Memory B cell (primary cell): ENCODE measurements at regions not wholly inside any gene's neighbourhood (a gene's known extent, or its start where the extent isn't known, plus 50 kb on each side); places are given as distances from the start of the nearest gene placed in this dataset.

Source experiments
- ATAC-seq: fragments of 150-1000 bp; cut with Tn5 transposase; 2 replicates; pipeline ENCODE4 v1.10.0; 2021; ENCODE audit warnings: low read depth, mild to moderate bottlenecking, moderate library complexity
- DNase-seq, 2 donors: peaks; one replicate each; pipeline ENCODE4 v3.0.0; 2022; ENCODE audit warnings: low spot score in 2 of 2
- H3K27ac Mint-ChIP-seq: one replicate; pipeline ENCODE4 v1.8.0; 2022; ENCODE audit warnings: mild to moderate bottlenecking, moderate library complexity, mixed read lengths
- H3K27me3 Mint-ChIP-seq: one replicate; pipeline ENCODE4 v1.8.0; 2022; ENCODE audit warnings: mixed read lengths
- H3K36me3 Mint-ChIP-seq: one replicate; pipeline ENCODE4 v1.8.0; 2022; ENCODE audit warnings: mild to moderate bottlenecking, mixed read lengths
- H3K4me1 Mint-ChIP-seq: one replicate; pipeline ENCODE4 v1.8.0; 2022; ENCODE audit warnings: mixed read lengths
- H3K4me3 Mint-ChIP-seq: one replicate; pipeline ENCODE4 v1.8.0; 2022; ENCODE audit warnings: mild to moderate bottlenecking, moderate library complexity, mixed read lengths
- H3K9me3 Mint-ChIP-seq: one replicate; pipeline ENCODE4 v1.8.0; 2022; ENCODE audit warnings: mixed read lengths

- no peak for DNase-seq
- Mint-ChIP-seq H3K9me3 (no peaks in the 10 kb centered on the region), H3K4me1 (no peaks in the 10 kb centered on the region), H3K36me3 (no peaks in the 10 kb centered on the region), H3K27ac (no peak overlapping the region), H3K27me3 (peaks cover 4% of the 10 kb centered on the region), H3K4me3 (no peak overlapping the region)
- ATAC-seq: no peak
Measured at GRCh38 chr3:150165396-150166094, 194.8 kb upstream of the PFN2 start.

GRCh38 chr3:150161011-150161410 is 190.3 kb upstream of the PFN2 start:
- Mint-ChIP-seq H3K4me1 (no peaks in the 10 kb centered on the region), H3K36me3 (no peaks in the 10 kb centered on the region), H3K27ac (no peak overlapping the region), H3K9me3 (peaks cover 4% of the 10 kb centered on the region), H3K4me3 (no peak overlapping the region), H3K27me3 (peaks cover 6% of the 10 kb centered on the region)
- ATAC-seq (no peak), DNase-seq (no peak)

- ATAC-seq (no peak), DNase-seq (no peak)
- H3K9me3 Mint-ChIP-seq: peaks cover 4% of the 10 kb centered on the region
- no peaks in the 10 kb centered on the region for H3K36me3 Mint-ChIP-seq
- no peak overlapping the region for H3K27ac Mint-ChIP-seq
- no peak overlapping the region for H3K4me3 Mint-ChIP-seq
- peaks cover 4% of the 10 kb centered on the region for H3K27me3 Mint-ChIP-seq
- H3K4me1 Mint-ChIP-seq: no peaks in the 10 kb centered on the region
Measured at GRCh38 chr3:150158943-150159625, 188.4 kb upstream of the PFN2 start.

DNA sequence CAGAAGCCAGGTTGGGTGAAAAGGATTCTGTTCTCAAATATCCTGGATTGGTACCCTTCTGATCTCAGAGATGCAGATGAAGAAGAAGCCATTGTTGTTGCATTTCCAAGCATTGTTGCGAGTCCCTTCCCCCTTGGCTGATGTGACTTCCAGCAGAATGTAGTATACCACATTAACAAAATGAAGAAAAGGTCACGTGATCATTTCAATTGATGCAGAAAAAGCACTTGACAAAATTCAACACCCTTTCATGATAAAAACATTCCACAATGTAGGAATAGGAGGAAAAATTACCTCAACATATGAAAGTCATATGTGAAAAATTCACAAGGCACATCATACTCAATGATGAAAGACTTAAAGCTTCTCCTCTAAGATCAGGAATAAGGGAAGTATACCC is 181.9 kb upstream of the PFN2 start:
- DNase-seq (no peak), ATAC-seq (no peak)
- Mint-ChIP-seq H3K27me3 (peaks cover 7% of the 10 kb centered on the region), H3K27ac (no peak overlapping the region), H3K36me3 (no peaks in the 10 kb centered on the region), H3K9me3 (peaks cover 7% of the 10 kb centered on the region), H3K4me1 (no peaks in the 10 kb centered on the region), H3K4me3 (no peak overlapping the region)

DNA sequence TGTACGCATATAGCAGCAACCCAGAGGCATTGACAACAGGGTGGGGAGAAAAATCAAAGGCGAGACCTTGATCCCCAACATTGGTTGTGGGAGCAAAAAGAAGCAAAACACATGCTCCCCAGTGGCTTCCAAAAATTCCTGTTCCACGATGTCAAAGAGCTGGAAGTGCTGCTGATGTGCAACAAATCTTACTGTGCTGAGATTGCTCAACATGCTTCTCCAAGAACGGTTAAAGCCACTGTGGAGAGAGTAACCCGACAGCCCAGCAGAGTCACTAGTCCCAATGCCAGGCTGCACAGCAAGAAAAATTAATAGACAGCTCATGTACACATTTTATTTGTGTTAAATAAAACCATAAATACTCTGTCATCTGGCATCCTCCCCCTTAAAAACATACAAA is 179.9 kb upstream of the PFN2 start:
- Mint-ChIP-seq H3K9me3 (peaks cover 2% of the 10 kb centered on the region), H3K27me3 (peaks cover 8% of the 10 kb centered on the region), H3K36me3 (no peaks in the 10 kb centered on the region), H3K4me3 (no peak overlapping the region), H3K4me1 (no peaks in the 10 kb centered on the region), H3K27ac (no peak overlapping the region)
- no peak for DNase-seq
- no peak for ATAC-seq

DNA sequence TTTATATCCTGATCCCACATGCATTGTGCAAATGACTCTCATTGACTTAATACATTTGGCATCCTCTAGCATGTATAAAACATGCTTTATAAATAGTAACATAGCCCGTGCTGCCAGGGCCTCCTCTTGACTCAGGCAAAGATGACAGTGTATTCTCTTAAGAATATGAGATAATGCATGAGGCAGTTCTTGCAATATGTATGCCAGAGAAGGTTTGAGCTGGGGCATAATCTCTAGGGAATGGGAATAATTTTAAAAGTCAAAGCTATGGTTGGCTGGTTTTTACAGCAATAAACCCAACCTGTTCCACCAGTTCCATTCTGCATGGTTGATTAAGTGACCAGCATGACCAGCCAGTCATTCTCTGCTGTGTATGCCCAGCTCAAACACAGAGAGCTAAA is 179.0 kb upstream of the PFN2 start:
- no peak overlapping the region for H3K4me3 Mint-ChIP-seq
- H3K4me1 Mint-ChIP-seq: no peaks in the 10 kb centered on the region
- H3K27me3 Mint-ChIP-seq: peaks cover 9% of the 10 kb centered on the region
- no peak overlapping the region for H3K27ac Mint-ChIP-seq
- no peak for DNase-seq
- ATAC-seq: no peak
- H3K9me3 Mint-ChIP-seq: peaks cover 2% of the 10 kb centered on the region
- H3K36me3 Mint-ChIP-seq: no peaks in the 10 kb centered on the region

- H3K36me3 Mint-ChIP-seq: no peaks in the 10 kb centered on the region
- H3K4me1 Mint-ChIP-seq: no peaks in the 10 kb centered on the region
- H3K9me3 Mint-ChIP-seq: peaks cover 2% of the 10 kb centered on the region
- DNase-seq (no peak), ATAC-seq (no peak)
- H3K27ac Mint-ChIP-seq: no peak overlapping the region
- no peak overlapping the region for H3K4me3 Mint-ChIP-seq
- H3K27me3 Mint-ChIP-seq: peaks cover 10% of the 10 kb centered on the region
Measured at GRCh38 chr3:150148227-150148626, 177.5 kb upstream of the PFN2 start.

DNA sequence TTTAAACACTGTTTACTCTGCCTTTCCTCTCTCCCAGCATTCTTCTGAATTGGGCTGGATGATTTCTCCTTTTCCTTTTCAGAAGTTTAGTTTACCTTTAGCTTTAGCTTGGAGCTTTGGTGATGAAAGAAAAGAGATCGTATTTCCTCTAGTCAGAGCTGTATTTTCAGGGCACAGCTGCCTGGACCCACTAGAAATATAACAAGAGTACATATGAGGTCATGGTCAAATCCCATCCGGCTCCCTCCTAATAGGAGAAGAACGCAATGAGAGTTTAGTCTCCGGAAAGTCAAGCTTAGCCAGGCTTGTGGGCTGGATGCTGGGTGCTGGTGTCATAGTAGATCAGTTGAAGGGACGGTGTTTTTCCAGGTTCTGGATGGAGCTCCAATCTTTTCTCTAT is 177.1 kb upstream of the PFN2 start:
- H3K9me3 Mint-ChIP-seq: peaks cover 1% of the 10 kb centered on the region
- DNase-seq (no peak), ATAC-seq (no peak)
- no peaks in the 10 kb centered on the region for H3K4me1 Mint-ChIP-seq
- H3K4me3 Mint-ChIP-seq: no peak overlapping the region
- no peak overlapping the region for H3K27ac Mint-ChIP-seq
- H3K27me3 Mint-ChIP-seq: peaks cover 7% of the 10 kb centered on the region
- H3K36me3 Mint-ChIP-seq: no peaks in the 10 kb centered on the region

DNA sequence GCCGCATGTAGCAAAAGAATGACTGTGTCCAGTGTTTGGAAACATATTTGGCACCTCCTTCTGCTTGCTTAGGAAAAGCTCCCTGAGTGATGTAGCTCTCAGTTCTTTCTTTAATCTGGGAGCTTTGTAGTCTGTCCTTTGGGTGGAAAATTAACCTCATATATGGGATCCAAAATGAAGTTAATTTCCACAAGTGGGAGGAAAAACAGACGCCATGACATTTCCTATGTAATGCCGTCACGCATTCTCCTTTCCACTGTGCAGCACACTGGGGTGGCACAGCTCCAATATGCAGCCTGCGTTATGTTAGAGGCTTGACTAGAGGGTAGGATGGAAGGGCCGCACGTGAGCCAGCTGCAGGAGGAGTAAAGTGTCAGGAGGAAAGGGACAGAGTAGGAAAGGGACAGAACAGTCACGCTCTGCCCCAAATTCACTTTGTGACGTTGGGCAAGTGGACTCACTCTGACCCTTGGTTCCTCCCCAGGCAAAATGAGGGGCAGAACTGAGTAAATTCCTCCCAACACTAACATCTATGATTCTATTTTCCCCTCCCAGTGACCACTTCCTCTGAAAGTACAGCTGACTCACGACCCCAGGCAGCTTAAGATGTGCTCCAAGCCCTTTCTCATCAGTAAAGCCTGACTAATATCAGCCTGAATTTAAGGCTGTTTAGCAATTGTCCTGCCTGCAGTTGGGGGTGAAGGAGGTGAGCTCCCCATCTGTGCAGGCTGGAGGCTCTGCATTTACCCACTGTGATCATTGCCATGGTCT is 176.5 kb upstream of the PFN2 start:
- peaks cover 7% of the 10 kb centered on the region for H3K27me3 Mint-ChIP-seq
- no peak for ATAC-seq
- no peaks in the 10 kb centered on the region for H3K4me1 Mint-ChIP-seq

GRCh38 chr3:150145659-150146058 is 175.0 kb upstream of the PFN2 start:
- ATAC-seq: no peak
- no peaks in the 10 kb centered on the region for H3K9me3 Mint-ChIP-seq
- no peak for DNase-seq
- no peak overlapping the region for H3K4me3 Mint-ChIP-seq
- no peak overlapping the region for H3K27ac Mint-ChIP-seq
- H3K4me1 Mint-ChIP-seq: no peaks in the 10 kb centered on the region
- H3K27me3 Mint-ChIP-seq: peaks cover 3% of the 10 kb centered on the region
- H3K36me3 Mint-ChIP-seq: no peaks in the 10 kb centered on the region

More for the DNA sequence above, 176.5 kb upstream of the PFN2 start:
- no peak overlapping the region for H3K4me3 Mint-ChIP-seq
- H3K9me3 Mint-ChIP-seq: no peaks in the 10 kb centered on the region
- no peaks in the 10 kb centered on the region for H3K36me3 Mint-ChIP-seq
- no peak for DNase-seq
- no peak overlapping the region for H3K27ac Mint-ChIP-seq

DNA sequence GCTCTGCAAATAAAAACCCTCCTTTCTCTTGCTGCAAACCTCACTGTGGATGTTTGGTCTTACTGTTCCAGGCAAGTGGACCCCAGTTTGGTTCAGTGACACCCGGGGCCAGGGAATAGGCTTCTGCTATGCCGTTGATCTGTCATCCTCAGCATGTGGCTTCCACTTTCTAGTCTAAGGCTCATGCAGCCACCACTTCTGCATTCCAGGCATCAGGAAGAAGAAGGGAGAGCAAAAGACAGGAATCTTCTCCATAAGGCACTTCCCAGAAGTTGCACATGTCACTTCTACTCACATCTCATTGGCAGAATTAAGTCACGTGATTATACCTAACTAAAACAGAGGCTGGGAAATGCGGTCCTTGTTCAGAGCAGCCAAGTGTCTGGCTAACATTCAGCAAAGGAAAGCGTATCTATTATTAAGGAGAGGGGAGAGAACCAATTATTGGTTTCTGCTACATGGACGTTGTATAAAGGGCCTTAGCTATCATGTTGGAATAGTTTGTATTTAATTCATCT is 173.6 kb upstream of the PFN2 start:
- Mint-ChIP-seq H3K4me1 (no peaks in the 10 kb centered on the region), H3K27me3 (peaks cover 3% of the 10 kb centered on the region), H3K4me3 (no peak overlapping the region), H3K36me3 (no peaks in the 10 kb centered on the region), H3K9me3 (no peaks in the 10 kb centered on the region), H3K27ac (no peak overlapping the region)
- DNase-seq (no peak), ATAC-seq (no peak)

DNA sequence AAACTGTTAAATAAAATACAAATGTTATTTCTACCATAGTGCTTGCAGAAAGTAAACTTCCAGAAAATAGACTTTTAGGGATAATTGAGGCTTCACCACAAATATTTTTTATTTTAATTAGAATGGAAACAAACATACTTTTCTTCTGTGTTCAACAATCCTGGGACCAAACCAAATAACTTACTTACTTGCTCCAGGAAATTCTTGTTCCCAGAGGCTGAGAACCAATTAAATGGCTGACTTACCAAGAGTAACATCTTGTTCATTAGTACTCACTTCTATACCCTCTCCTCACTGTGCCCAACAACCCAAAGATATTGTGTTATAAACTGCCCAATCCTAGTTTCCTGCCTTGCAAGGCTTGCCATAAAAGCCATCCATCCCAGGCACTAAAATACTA is 172.2 kb upstream of the PFN2 start:
- no peak overlapping the region for H3K27ac Mint-ChIP-seq
- H3K9me3 Mint-ChIP-seq: no peaks in the 10 kb centered on the region
- no peak overlapping the region for H3K4me3 Mint-ChIP-seq
- H3K27me3 Mint-ChIP-seq: peaks cover 3% of the 10 kb centered on the region
- no peaks in the 10 kb centered on the region for H3K4me1 Mint-ChIP-seq
- ATAC-seq (no peak), DNase-seq (no peak)
- H3K36me3 Mint-ChIP-seq: no peaks in the 10 kb centered on the region

- ATAC-seq (no peak), DNase-seq (no peak)
- Mint-ChIP-seq H3K4me3 (no peak overlapping the region), H3K27me3 (peaks cover 4% of the 10 kb centered on the region), H3K36me3 (no peaks in the 10 kb centered on the region), H3K4me1 (no peaks in the 10 kb centered on the region), H3K9me3 (no peaks in the 10 kb centered on the region), H3K27ac (no peak overlapping the region)
Measured at GRCh38 chr3:150141790-150142326, 171.2 kb upstream of the PFN2 start.
